Gastroesophageal sphincter (tissue), 4 donors: ENCODE measurements at regions not wholly inside any gene's neighbourhood (a gene's known extent, or its start where the extent isn't known, plus 50 kb on each side); places are given as distances from the start of the nearest gene placed in this dataset.

ENCODE experiments used
- ATAC-seq: fragments of 150-250 bp; one replicate; pipeline ENCODE4 v1.9.1; 2016; ENCODE audit warnings: mild to moderate bottlenecking, moderate library complexity
- H3K27ac ChIP-seq, 4 donors: fragments of 200-600 bp; sonication (generic) in 3 of 4; 1 replicate in 3 of 4; 2 replicates in 1 of 4; pipeline ENCODE4 v1.5.1; 2016 to 2019
- H3K27me3 ChIP-seq: fragments of 200-600 bp; sonication (generic); one replicate; pipeline ENCODE4 v1.5.1; 2019
- H3K36me3 ChIP-seq, 2 donors: fragments of 200-600 bp; sonication (generic); one replicate each; pipeline ENCODE4 v1.5.1; 2019; ENCODE audit warnings: control low read depth in 1 of 2
- H3K4me1 ChIP-seq, 3 donors: fragments of 200-600 bp; sonication (generic); 1 replicate in 2 of 3; 2 replicates in 1 of 3; pipeline ENCODE4 v1.5.1; 2016 to 2019; ENCODE audit warnings: control low read depth in 2 of 3
- H3K4me3 ChIP-seq, 2 donors: fragments of 200-600 bp; sonication (generic); one replicate each; pipeline ENCODE4 v1.5.1; 2019; ENCODE audit warnings: mild to moderate bottlenecking in 1 of 2, moderate library complexity in 1 of 2
- H3K9me3 ChIP-seq, 3 donors: fragments of 200-600 bp; sonication (generic); one replicate each; pipeline ENCODE4 v1.5.1; 2017 to 2019; ENCODE audit warnings: control low read depth in 2 of 3
- EP300 ChIP-seq: sonication (generic); formaldehyde crosslinking; IDR thresholded peaks from one replicate; pipeline ENCODE4 v1.6.1; 2017; ENCODE audit warnings: antibody characterized with exemption, mild to moderate bottlenecking
- POLR2A ChIP-seq, 2 donors: fragments of 450-650 bp; IDR thresholded peaks; one replicate each; pipeline ENCODE4 v1.6.1; 2017; ENCODE audit warnings: antibody characterized with exemption in 2 of 2, mild to moderate bottlenecking in 2 of 2, moderate library complexity in 1 of 2
- POLR2AphosphoS5 ChIP-seq: sonication (generic); formaldehyde crosslinking; IDR thresholded peaks from one replicate; pipeline ENCODE4 v1.6.1; 2017; ENCODE audit warnings: antibody characterized with exemption
- WGBS, 2 donors: methylation state at CpG; one replicate each; pipeline ENCODE4 v1.1.5; 2018; ENCODE audit warnings: low coverage in 1 of 2; 5-methylcytosine and 5-hydroxymethylcytosine counted together
- TF ChIP-seq, protein P1 (sequence below), 4 experiments: fragments of 200-600 bp in 2 of 4; fragments of 450-650 bp in 2 of 4; sonication (generic) in 1 of 4; IDR thresholded peaks; one replicate each; pipeline ENCODE4 v1.5.1; 2017 to 2019; ENCODE audit warnings: antibody characterized with exemption in 4 of 4, mild to moderate bottlenecking in 2 of 4, moderate library complexity in 2 of 4

DNA sequence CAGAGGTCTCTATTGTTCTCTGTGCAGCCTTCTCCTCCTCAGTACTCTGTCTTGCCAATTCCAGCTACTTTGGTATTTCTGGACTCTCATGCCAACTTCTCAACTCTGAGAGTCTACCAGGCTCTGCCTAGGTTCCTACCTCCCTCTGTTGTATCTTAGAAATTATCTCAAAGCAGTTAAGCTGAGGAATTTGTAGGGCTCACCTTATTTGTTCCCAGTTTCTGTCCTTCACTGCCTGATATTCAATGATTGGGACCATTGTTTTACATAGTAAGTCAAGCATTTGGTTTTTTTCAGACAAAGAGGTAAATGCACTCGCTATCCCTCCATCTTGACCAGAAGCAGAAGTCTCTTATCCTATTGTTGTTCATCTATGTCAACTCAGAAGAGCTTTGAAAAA is 205.0 kb upstream of the PGR start:
- H3K27ac ChIP-seq = no peak overlapping the region
- no peak for ATAC-seq
- 80 to 94% methylated on average over 1 of the region's 1 CpG for WGBS, 2 donors
- no peaks in the 10 kb centered on the region for H3K4me1 ChIP-seq
- TF ChIP-seq POLR2A (IDR thresholded peaks at IDR 0.05) = no peak
- TF ChIP-seq, protein P1, sequence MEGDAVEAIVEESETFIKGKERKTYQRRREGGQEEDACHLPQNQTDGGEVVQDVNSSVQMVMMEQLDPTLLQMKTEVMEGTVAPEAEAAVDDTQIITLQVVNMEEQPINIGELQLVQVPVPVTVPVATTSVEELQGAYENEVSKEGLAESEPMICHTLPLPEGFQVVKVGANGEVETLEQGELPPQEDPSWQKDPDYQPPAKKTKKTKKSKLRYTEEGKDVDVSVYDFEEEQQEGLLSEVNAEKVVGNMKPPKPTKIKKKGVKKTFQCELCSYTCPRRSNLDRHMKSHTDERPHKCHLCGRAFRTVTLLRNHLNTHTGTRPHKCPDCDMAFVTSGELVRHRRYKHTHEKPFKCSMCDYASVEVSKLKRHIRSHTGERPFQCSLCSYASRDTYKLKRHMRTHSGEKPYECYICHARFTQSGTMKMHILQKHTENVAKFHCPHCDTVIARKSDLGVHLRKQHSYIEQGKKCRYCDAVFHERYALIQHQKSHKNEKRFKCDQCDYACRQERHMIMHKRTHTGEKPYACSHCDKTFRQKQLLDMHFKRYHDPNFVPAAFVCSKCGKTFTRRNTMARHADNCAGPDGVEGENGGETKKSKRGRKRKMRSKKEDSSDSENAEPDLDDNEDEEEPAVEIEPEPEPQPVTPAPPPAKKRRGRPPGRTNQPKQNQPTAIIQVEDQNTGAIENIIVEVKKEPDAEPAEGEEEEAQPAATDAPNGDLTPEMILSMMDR (IDR thresholded peaks at IDR 0.05) = no peak
- no peak for TF ChIP-seq POLR2AphosphoS5
- TF ChIP-seq EP300 = no peak
- no peaks in the 10 kb centered on the region for H3K9me3 ChIP-seq
- H3K4me3 ChIP-seq = no peak overlapping the region
- H3K27me3 ChIP-seq = no peaks in the 10 kb centered on the region
- H3K36me3 ChIP-seq = no peaks in the 10 kb centered on the region

DNA sequence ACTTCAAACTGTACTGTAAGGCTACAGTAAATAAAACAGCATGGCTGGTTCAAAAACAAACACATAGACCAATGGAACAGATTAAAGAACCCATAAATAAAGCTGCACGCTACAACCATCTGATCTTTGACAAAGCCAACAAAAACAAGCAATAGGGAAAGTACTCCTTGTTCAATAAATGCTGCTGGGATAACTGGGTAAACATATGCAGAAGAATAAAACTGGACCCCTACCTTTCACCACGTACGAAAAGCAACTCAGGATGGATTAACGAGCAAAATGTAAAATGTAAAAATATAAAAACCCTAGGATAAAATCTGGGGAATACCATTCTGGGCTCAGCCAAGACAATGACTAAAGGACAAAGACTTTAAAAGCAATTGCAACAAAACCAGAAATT is 201.8 kb upstream of the PGR start:
- TF ChIP-seq EP300 (no peak), POLR2A (IDR thresholded peaks at IDR 0.05) (no peak), POLR2AphosphoS5 (no peak)
- TF ChIP-seq, protein P1 (IDR thresholded peaks at IDR 0.05) = no peak
- WGBS, 2 donors = 50 to 91% methylated on average over 4 of the region's 4 CpGs
- no peaks in the 10 kb centered on the region for H3K9me3 ChIP-seq
- H3K27ac ChIP-seq = no peak overlapping the region
- H3K36me3 ChIP-seq = no peaks in the 10 kb centered on the region
- no peaks in the 10 kb centered on the region for H3K27me3 ChIP-seq
- ATAC-seq = no peak
- no peak overlapping the region for H3K4me3 ChIP-seq
- no peaks in the 10 kb centered on the region for H3K4me1 ChIP-seq

DNA sequence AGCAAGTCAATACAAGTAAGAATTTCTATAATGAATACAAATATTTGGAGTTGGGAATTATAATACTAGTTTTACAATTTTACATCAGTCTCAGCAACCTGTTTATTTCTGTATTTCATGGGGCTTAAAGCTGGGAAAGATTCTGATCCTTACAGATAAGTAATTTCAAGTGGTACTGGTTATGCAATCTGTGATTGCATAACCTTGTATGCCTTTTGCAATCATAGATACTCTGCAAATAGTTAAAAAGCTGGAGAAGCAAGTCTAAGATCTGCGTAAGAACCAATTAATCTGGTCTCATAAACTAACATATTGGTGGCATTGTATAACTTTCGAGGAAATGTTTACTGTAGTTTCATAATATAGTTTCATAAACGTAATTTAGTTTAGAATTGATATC is 198.3 kb upstream of the PGR start:
- no peaks in the 10 kb centered on the region for H3K9me3 ChIP-seq
- no peak overlapping the region for H3K4me3 ChIP-seq
- no peak overlapping the region for H3K27ac ChIP-seq
- no peaks in the 10 kb centered on the region for H3K27me3 ChIP-seq
- H3K4me1 ChIP-seq = no peaks in the 10 kb centered on the region
- no peak for TF ChIP-seq EP300
- TF ChIP-seq, protein P1 (IDR thresholded peaks at IDR 0.05) = no peak
- no peak for TF ChIP-seq POLR2A (IDR thresholded peaks at IDR 0.05)
- no peak for TF ChIP-seq POLR2AphosphoS5
- whole genome bisulfite sequencing, 2 donors = 57 to 72% methylated on average over 3 of the region's 3 CpGs
- no peaks in the 10 kb centered on the region for H3K36me3 ChIP-seq
- ATAC-seq = no peak

DNA sequence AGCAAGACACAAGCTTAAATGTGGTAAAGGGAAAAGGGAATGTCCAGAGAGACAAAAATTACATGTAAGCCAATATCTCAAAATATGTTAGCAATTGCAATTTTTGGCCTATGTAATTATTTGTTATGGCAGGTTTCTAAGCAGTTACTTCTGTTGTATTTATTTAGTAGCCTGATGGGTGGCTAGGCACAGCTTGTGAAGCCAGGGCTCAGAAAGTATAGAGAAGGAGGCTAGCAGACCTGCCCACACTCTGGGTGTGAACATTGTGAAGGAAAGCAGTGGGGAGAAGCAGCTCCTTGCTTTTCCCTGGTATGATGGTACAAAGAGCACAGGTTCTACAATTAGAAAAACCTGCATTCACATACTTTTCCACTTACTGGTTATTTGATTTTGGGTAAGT is 196.5 kb upstream of the PGR start:
- Histone ChIP-seq H3K4me1 (no peaks in the 10 kb centered on the region), H3K36me3 (no peaks in the 10 kb centered on the region), H3K27ac (no peak overlapping the region), H3K9me3 (no peaks in the 10 kb centered on the region), H3K27me3 (no peaks in the 10 kb centered on the region), H3K4me3 (no peak overlapping the region)
- no peak for ATAC-seq
- TF ChIP-seq POLR2A (IDR thresholded peaks at IDR 0.05) = no peak
- TF ChIP-seq EP300 = no peak
- no peak for TF ChIP-seq POLR2AphosphoS5
- TF ChIP-seq, protein P1 (IDR thresholded peaks at IDR 0.05) = no peak

DNA sequence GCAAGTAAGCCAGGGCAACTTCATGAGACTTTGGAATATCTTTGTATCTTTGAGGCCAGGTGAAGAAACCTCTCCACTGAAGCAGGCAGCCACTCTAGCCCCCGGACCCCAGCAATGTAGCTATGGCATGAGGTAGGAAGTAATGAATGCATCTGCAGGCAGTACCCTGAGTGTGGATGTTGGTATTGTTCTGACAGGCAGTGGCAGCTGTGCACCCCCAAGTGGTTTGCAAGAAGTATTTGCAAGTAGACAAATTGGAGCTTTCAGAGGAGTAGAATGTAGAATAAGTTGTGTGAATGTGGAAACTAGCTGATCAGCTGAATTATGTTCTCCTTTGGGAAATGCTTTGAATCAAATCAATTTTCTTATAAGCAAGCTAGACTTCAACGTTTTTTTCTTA is 194.4 kb upstream of the PGR start:
- TF ChIP-seq EP300 = no peak
- no peak for TF ChIP-seq POLR2A (IDR thresholded peaks at IDR 0.05)
- TF ChIP-seq, protein P1 (IDR thresholded peaks at IDR 0.05) = peak in 1 of 4 experiments; percentile 31
- TF ChIP-seq POLR2AphosphoS5 = no peak
- no peak for ATAC-seq
- Histone ChIP-seq H3K27me3 (no peaks in the 10 kb centered on the region), H3K9me3 (no peaks in the 10 kb centered on the region), H3K27ac (no peak overlapping the region), H3K4me3 (no peak overlapping the region), H3K36me3 (no peaks in the 10 kb centered on the region), H3K4me1 (no peaks in the 10 kb centered on the region)
- WGBS, 2 donors = 24 to 45% methylated on average over 1 of the region's 2 CpGs
